ENCODE measurements at regions not wholly inside any gene's neighbourhood (a gene's known extent, or its start where the extent isn't known, plus 50 kb on each side); places are given as distances from the start of the nearest gene placed in this dataset.

DNA sequence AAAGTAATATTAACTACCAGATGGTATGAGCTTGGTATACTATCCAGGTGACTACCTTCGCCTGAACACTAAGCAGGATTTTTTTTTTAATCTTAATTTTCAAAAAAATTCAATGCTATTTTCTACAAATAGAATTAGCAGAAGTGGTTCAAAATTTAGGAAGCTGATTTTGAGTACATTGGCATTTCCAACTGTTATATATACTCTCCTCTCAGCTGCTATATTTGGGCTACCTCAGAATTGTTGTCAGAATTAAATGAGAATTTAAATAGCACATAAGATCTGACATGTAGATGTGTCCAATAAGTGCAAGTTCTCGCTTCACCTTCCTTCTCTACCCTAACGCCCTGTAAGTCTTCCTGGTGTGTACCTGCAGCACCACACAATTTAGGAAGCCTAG, 83.1 kb downstream of the DUSP6 start:
- no peak for TF ChIP-seq TAF1 (IDR thresholded peaks at IDR 0.05; ENCODE audit: low read depth)
- TF ChIP-seq POLR2AphosphoS5 (IDR thresholded peaks at IDR 0.05) = no peak
- TF ChIP-seq, protein P1, sequence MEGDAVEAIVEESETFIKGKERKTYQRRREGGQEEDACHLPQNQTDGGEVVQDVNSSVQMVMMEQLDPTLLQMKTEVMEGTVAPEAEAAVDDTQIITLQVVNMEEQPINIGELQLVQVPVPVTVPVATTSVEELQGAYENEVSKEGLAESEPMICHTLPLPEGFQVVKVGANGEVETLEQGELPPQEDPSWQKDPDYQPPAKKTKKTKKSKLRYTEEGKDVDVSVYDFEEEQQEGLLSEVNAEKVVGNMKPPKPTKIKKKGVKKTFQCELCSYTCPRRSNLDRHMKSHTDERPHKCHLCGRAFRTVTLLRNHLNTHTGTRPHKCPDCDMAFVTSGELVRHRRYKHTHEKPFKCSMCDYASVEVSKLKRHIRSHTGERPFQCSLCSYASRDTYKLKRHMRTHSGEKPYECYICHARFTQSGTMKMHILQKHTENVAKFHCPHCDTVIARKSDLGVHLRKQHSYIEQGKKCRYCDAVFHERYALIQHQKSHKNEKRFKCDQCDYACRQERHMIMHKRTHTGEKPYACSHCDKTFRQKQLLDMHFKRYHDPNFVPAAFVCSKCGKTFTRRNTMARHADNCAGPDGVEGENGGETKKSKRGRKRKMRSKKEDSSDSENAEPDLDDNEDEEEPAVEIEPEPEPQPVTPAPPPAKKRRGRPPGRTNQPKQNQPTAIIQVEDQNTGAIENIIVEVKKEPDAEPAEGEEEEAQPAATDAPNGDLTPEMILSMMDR (IDR thresholded peaks at IDR 0.05; ENCODE audit: poor library complexity, severe bottlenecking) = no peak
- TF ChIP-seq, protein P2, sequence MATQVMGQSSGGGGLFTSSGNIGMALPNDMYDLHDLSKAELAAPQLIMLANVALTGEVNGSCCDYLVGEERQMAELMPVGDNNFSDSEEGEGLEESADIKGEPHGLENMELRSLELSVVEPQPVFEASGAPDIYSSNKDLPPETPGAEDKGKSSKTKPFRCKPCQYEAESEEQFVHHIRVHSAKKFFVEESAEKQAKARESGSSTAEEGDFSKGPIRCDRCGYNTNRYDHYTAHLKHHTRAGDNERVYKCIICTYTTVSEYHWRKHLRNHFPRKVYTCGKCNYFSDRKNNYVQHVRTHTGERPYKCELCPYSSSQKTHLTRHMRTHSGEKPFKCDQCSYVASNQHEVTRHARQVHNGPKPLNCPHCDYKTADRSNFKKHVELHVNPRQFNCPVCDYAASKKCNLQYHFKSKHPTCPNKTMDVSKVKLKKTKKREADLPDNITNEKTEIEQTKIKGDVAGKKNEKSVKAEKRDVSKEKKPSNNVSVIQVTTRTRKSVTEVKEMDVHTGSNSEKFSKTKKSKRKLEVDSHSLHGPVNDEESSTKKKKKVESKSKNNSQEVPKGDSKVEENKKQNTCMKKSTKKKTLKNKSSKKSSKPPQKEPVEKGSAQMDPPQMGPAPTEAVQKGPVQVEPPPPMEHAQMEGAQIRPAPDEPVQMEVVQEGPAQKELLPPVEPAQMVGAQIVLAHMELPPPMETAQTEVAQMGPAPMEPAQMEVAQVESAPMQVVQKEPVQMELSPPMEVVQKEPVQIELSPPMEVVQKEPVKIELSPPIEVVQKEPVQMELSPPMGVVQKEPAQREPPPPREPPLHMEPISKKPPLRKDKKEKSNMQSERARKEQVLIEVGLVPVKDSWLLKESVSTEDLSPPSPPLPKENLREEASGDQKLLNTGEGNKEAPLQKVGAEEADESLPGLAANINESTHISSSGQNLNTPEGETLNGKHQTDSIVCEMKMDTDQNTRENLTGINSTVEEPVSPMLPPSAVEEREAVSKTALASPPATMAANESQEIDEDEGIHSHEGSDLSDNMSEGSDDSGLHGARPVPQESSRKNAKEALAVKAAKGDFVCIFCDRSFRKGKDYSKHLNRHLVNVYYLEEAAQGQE (IDR thresholded peaks at IDR 0.05; ENCODE audit: borderline replicate concordance) = no peak
- TF ChIP-seq RAD21 (conservative IDR thresholded peaks at IDR 0.05) = no peak
- TF ChIP-seq EZH2 (IDR thresholded peaks at IDR 0.05; ENCODE audit: borderline replicate concordance, insufficient read depth, low read length, poor library complexity, severe bottlenecking) = no peak
- TF ChIP-seq EP300 (conservative IDR thresholded peaks at IDR 0.05; ENCODE audit: poor library complexity, severe bottlenecking) = no peak
- TF ChIP-seq SMC3 (conservative IDR thresholded peaks at IDR 0.05; ENCODE audit: poor library complexity) = no peak
